NCI-H2196 (cell line): ENCODE measurements at regions not wholly inside any gene's neighbourhood (a gene's known extent, or its start where the extent isn't known, plus 50 kb on each side); places are given as distances from the start of the nearest gene placed in this dataset.
"Not testable (repeated sequence)": the region's sequence is repeated elsewhere in the genome, so short reads cannot be mapped to it uniquely, and the experiment has no call there.

Source experiments
- DNase-seq: peaks from one replicate; lab custom pipeline; 2025; ENCODE audit not compliant: unreplicated experiment; lab: John Stamatoyannopoulos, UW

DNA sequence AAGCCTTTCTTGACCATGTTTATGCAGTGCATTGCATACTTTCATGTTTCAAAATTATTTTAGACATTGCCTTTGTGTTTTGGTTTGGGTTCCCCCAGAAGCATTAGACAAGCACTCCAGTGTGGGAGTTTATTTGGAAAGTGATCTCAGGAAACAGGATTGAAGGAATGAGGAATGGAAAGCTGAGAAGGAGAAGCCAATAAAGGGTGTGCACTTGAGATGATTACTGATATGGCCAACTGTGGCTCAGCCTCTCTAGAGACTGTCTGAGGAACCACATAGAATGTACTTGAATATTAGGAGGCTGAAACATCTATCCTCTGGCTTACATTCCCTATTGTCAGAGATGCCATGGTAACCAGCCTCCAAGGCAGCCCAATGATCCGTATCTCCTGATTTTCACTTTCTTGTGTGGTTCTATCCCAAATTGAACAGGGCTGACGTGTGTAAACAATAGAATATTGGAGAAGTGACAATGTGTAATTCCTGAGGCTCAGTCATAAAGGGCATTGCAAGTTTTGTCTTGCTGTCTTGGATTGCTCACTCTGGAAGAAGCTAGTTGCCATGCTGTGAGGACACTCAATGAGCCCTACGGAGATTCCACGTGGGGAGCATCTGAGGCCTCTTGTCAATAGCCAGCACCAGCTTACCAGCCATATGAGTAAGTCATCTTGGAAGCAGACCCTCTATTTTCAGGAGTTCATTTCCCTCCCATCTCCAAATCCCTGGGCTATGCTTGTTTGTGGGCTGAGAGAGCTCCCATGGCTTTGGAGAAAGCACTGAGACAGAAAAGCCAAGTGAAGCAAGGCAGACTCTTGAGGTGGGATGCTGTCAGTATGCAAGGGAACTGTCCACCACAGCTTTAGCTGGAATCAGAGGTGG, 84.7 kb downstream of the SCN11A start:
- no peak for DNase-seq

DNA sequence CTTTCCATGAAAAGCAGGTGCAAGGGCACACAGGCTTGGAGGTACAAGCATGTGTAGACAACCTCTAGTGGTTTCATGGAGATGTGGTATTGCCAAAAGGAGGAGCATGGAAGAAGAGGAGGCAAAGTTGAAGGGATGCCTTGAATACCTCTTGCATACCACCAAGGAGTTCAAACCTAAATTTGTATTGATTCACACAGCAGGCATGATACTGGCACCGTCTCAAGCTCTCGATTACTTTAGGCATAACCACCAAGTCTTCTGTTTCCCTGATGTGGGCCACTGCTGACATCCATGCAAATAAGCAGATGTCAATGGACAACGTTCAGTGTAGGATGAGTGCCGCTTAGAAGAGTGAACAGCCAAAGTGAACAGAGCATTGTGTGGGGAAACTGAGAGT, 87.1 kb downstream of the SCN11A start:
- DNase-seq = no peak

DNA sequence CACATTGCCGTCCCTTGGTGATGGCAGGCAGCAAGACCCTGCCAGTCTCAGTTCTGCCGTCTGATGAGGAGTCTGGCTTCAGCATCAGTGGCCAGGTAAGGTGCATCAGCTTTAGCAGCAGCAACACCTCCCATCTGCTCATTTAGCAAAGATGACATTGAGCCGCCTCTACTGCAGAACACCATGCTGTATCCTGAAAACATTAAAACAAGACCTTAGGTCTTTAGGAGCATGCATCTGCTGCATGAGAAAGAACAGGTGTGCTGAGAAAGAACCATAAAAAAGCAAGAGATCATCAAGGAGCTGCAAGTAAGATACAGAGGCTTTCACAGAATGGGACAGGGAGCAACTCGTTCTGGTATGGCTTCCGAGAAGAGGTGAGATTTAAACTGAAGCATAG, 87.5 kb downstream of the SCN11A start:
- no peak for DNase-seq

DNA sequence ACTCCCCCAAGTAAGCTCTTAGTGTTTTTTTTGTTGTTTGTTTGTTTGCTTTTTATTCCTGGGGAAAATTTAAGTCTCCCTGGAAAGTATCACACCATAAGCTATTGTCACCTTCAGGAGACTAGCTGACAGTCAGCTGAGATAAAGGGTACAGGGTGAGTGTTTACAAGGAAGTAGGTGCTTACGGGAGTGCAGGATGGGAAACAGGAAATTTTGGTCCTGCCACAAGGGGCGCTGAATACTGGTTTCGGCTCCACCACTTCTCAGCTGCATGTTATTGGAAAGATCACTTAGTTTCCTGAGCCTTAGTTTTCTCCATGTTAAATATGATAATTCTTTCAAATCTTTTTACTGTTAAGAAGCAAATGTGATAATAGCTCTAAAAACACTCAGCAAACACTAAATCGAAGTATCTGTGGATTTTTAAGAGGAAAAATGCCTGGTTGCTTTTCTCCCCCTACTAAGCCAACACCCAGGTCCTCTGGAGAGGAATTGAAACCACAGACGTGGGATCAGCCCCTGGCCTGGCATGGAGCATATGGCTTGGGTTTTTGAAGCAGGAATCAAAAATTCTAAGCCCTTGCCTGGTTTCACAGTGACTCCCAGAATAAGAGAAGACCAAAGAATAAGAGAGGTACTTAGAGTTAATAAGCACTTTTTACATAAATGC, 90.7 kb downstream of the SCN11A start:
- DNase-seq = no peak

DNA sequence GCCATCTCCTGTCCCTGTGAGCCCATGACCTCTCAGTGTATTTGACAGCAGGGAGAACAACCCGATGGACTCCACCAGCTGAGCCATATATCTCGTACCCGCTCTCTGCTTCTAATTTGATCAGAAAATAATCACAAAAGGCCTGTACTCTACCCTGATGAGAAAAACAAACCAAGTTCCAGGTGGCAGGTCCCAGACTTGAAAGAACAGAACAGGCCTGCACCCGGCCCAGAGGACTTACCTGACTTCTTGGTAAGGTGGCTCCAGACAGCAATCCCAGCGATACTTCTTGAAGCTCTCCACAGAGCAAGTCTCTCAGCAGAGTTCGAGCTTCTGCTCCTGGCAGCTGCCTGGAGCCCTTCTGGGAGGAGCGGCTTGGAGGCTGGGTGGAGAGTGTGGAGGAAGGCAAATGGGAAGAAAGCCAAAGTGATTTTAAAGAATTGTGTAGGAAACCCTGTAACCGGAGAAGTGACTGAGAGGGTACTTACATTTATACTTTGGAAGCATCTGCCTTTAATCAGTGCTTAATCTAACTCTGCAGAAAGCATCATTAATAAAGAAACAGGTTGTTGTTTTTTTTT, 91.6 kb downstream of the SCN11A start:
- DNase-seq = no peak

DNA sequence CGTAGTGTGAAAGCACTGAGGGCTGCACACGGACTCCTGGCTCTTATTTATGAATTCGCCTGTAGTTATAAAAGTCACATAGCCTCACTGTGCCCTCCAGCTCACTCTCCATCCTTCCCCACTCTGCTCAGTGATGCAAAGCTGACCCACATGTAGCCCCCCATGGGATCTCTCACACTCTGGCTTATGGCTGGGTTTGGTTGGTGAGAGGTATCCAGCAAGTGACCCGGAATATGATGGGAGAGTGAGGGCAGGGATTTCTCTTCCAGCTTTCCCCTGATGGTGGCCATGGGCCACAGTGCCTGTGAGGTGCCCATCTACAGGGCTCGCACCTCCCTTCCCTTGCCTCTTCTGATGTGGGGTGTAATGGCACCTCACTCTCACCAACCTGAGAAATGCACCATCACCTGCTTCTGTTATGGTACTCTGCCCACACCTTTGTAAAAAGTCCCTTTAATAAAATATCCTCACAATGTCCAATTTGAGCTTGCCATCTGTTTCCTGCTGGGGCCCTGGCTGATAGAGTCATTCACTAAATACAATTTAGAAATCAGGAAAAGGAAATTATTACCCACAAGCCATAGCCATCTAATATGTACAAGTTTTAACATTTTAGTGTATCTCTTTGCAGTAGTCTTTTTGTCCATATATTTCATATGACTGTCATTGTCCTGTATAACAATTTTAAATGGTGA, 93.6 kb downstream of the SCN11A start:
- no peak for DNase-seq

DNA sequence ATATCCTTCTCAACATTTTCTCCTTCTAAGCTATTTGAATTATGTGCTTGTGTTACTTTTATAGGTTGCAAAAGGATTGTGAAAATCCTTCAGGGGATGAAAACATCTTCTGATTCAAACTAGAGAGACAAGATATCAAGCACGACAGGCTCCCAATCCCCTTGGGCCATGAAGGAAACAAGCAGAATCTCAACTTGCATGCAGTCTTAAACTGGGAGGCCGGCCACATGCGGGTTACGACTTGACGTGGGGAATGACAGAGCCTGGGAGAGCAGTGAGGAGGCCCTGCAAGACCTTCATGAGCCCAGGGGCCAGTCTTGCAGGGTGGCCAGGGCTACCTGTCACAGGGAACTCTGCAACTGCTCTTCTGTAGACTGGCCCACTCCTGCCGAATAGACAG, 94.4 kb downstream of the SCN11A start:
- DNase-seq = no peak

DNA sequence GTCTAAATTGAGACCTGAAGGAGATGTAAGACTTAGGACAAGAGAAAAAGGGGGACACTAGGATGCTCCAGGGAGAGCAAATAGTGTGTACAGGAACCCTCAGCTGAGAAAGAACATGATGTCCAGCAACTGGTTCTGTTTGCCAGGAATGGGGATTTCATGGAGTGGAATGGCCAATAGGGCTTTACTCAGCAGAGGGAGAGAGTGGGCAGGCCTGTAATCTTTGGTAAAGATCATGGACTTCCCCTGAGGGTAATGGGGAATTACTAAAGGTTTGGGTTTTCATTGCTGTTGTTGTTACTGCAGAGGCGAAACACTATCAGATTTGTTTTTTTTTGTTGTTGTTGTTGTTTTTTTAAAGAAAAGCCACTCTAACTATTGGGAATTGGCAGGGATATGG, 99.0 kb downstream of the SCN11A start:
- no peak for DNase-seq

DNA sequence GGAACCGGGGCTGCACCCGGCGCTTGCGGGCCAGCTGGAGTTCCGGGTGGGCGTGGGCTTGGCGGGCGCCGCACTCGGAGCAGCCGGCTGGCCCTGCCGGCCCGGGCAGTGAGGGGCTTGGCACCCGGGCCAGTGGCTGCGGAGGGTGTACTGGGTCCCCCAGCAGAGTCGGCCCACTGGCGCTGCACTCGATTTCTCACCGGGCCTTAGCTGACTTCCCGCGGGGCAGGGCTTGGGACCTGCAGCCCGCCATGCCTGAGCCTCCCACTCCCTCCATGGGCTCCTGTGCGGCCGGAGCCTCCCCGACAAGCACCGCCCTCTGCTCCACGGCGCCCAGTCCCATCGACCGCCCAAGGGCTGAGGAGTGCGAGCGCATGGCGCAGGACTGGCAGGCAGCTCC, 100.6 kb downstream of the SCN11A start:
- DNase-seq = not testable (repeated sequence)

DNA sequence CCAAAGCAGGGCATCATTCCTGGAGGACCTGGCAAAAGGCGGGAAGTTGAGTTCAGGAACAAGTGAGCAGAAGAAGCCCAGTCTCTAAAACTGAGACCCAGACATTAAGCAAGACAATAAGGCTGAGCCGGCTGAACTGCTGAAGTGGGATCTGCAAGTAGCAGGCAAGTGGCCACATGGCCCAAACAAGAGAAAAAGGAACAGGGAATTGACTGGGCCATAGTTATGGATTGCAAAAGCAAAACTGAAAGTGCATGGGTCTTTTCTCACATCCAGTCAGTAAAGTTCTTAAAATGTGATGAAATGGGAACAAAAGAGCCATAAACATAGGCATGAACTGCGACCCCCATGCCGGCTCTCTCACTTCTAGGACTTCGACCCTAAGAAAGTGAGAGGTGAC, 101.2 kb downstream of the SCN11A start:
- no peak for DNase-seq

DNA sequence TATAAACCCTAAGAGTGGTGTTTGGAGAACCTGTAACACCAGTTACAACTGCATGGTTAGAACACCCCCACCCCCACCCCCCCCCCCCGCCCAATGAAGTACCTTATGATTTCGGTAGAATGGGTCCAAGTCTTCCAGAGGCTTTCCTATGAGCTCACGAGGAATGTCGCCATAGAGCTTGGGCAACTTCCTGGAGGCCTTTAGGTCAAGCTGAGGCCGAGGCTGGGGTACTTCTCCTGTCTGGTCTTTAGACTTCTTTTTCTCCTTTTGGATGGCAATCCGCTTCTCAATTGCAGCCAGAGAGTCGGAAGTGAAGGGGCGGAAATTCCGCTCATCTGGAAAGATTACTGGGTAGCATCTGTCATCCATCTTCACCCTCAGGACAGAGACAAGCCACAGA, 101.8 kb downstream of the SCN11A start:
- no peak for DNase-seq

DNA sequence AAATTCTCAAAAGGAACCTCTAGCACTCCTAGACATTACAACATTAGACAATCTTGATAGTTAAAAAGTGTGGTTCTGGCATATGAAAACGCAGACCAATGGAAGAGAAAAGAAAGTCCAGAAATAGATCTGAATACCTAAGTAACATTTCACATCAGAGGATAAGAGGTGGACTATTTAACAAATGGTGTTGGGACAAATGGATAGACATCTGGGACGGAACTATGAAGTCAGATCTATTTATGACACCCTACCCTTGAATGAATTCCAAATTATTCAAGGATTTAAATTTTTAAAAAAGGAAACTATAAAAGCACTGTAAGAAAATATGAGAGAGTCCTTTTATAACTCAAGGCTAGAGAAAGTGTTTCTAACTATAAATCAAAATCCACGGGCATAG, 111.3 kb downstream of the SCN11A start:
- DNase-seq = no peak

DNA sequence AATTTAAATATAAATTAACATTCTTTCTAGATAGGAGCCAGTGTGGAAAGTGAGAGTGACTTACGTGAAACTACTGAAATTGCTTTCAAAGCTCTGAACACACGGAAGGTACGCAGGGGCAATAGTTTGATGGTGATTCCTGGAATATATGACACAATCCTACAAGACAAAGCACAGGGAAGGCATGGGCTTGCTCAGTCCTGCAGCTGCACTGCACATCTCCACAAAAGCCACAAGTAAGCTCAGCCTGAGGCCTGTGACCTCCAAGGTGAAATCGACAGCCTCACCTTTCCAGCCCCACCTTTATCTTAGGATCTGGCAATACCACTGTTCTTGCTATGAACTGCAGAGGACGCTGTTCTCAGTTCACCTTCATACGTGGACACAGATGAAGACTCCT, 109.3 kb upstream of the SCN10A start:
- no peak for DNase-seq

DNA sequence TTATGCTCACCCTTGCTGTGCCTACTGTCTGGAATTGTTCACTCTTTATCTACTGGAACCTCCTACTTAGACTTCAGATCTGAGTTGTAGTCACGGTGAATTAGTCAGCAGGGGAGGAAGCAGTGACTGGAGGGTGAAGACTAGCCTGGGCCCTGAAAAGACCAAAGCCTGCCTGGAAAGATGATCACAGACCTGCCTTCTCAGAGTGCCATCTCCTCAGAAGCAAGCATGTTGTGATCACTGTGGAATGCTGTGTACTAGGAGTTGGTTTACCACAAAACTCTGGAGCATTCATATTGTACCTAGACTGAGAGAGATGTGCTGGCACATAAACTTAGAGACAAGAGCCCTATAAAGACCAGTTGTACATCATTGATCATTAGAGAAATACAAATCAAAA, 100.7 kb upstream of the SCN10A start:
- no peak for DNase-seq

DNA sequence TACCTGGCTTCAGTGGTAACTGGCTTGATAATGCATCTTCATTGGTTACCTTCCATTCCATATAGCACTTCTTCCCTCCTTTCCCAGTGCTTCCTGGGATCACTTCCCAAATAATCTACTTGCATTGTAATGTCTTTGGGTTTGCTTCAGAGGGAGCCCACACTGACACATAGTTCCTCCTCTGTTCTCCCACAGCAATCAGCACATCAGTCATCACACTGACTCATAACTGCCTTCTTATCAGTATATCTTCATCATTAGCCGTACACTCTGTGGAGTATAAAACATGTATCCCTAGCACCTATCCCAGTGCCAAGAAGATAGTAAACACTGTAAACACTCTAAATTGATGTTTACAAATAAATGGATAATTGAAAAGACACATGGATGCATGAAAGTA, 91.4 kb upstream of the SCN10A start:
- no peak for DNase-seq

DNA sequence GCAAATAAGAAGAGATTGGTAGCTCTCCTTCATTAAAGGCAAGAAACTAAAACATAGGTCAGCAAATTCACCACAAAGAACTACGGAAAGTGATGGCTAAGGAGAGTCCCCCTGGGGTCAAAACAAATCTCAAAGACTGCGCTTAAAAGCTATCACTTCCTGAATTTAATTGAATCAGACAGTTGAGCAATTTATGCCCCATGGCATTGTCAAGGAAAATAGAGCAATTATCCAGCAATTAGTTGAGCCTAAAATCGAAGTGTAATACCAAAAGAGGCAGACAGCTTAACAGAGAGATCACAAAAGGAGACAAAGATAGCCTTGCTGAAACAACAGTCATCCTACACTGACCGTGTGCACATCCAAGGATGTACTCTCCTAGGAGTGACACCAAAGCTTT, 74.4 kb upstream of the SCN10A start:
- no peak for DNase-seq

DNA sequence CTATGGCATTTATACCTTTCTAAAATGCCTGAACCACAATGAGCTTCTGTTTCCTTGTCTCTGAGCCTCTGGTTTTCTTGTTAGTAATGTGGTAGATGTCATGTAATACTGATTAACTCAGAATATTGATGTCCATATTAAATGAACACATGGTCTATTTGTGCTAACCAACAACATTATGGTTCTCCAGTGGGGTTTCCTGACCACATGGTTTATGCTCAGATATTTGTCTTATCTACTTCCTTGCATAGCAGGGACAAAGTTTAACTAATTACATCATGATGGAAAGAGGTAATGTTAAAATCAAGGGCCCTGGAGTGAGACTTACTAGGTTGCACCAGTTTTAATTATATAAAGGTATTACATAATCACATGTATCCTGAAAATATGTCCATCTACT, 62.6 kb upstream of the SCN10A start:
- DNase-seq = no peak
